ENCODE measurements at regions not wholly inside any gene's neighbourhood (a gene's known extent, or its start where the extent isn't known, plus 50 kb on each side); places are given as distances from the start of the nearest gene placed in this dataset.

- Histone ChIP-seq H3K27ac (ENCODE audit: insufficient read length, low read depth, low read length) (no peak overlapping the region), H2BK12ac (ENCODE audit: insufficient read length, low read depth, low read length) (no peak overlapping the region), H3K79me2 (ENCODE audit: insufficient read depth, low read length) (no peaks in the 10 kb centered on the region), H2AK5ac (ENCODE audit: insufficient read length, low read length) (no peak overlapping the region), H3K4me1 (ENCODE audit: insufficient read depth, low read length) (peaks cover 5% of the 10 kb centered on the region; the same call in 1 of the 2 replicates), H4K8ac (replicated peaks; ENCODE audit: insufficient read length, low read depth, low read length) (no peak overlapping the region), H3K27me3 (ENCODE audit: insufficient read depth, low read length) (no peaks in the 10 kb centered on the region), H3K4me2 (ENCODE audit: insufficient read depth, insufficient read length, low read length) (no peak overlapping the region), H3K18ac (ENCODE audit: insufficient read length, low read depth, low read length) (no peak overlapping the region), H2AFZ (ENCODE audit: low read length) (no peak overlapping the region), H3K23me2 (ENCODE audit: insufficient read length, low read depth, low read length, poor library complexity, severe bottlenecking) (no peaks in the 10 kb centered on the region), H2BK120ac (ENCODE audit: low read depth, low read length, poor library complexity, severe bottlenecking) (no peak overlapping the region), H3K9ac (ENCODE audit: extremely low read depth, insufficient read length, low read length) (no peak overlapping the region), H3T11ph (ENCODE audit: low read length) (no peak overlapping the region), H2BK5ac (ENCODE audit: insufficient read length, low read length) (no peak overlapping the region), H2BK15ac (ENCODE audit: low read depth, low read length) (no peak overlapping the region), H3K79me1 (ENCODE audit: insufficient read depth, low read depth, low read length, poor library complexity, severe bottlenecking) (no peaks in the 10 kb centered on the region), H3K4ac (ENCODE audit: low read depth, low read length) (no peak overlapping the region), H4K20me1 (ENCODE audit: control insufficient read depth, insufficient read depth, insufficient read length) (no peaks in the 10 kb centered on the region), H4K91ac (ENCODE audit: insufficient read length, low read depth, low read length) (no peak overlapping the region), H2BK20ac (ENCODE audit: low read depth, low read length, poor library complexity, severe bottlenecking) (no peak overlapping the region), H3K9me3 (ENCODE audit: control insufficient read depth, low read depth, low read length) (no peaks in the 10 kb centered on the region), H3K23ac (ENCODE audit: insufficient read length, low read depth, low read length) (no peak overlapping the region), H3K14ac (ENCODE audit: insufficient read depth, low read length) (no peak overlapping the region), H3K56ac (ENCODE audit: insufficient read length, low read depth, low read length) (no peak overlapping the region), H4K5ac (ENCODE audit: insufficient read length, low read depth, low read length) (no peak overlapping the region)
- no peak for DNase-seq
- TF ChIP-seq, protein P1, sequence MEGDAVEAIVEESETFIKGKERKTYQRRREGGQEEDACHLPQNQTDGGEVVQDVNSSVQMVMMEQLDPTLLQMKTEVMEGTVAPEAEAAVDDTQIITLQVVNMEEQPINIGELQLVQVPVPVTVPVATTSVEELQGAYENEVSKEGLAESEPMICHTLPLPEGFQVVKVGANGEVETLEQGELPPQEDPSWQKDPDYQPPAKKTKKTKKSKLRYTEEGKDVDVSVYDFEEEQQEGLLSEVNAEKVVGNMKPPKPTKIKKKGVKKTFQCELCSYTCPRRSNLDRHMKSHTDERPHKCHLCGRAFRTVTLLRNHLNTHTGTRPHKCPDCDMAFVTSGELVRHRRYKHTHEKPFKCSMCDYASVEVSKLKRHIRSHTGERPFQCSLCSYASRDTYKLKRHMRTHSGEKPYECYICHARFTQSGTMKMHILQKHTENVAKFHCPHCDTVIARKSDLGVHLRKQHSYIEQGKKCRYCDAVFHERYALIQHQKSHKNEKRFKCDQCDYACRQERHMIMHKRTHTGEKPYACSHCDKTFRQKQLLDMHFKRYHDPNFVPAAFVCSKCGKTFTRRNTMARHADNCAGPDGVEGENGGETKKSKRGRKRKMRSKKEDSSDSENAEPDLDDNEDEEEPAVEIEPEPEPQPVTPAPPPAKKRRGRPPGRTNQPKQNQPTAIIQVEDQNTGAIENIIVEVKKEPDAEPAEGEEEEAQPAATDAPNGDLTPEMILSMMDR (conservative IDR thresholded peaks at IDR 0.05): no peak
- Mint-ChIP-seq H3K4me3 (no peak overlapping the region), H3K27me3 (ENCODE audit: low read depth) (no peaks in the 10 kb centered on the region), H3K36me3 (ENCODE audit: insufficient read depth in 1 of 3, low read depth in 3 of 3) (peaks cover 0 to 4% (median 0%) of the 10 kb centered on the region in 3 experiments; a peak in 1 of 7 replicates), H3K4me1 (peaks cover 30% of the 10 kb centered on the region in 2 experiments), H3K9me3 (peaks cover 0 to 4% of the 10 kb centered on the region in 2 experiments; a peak in 1 of 5 replicates), H3K27ac (no peak overlapping the region)
- WGBS (ENCODE audit: extremely low coverage, insufficient read length, low lambda C conversion rate): no CpG with 5 or more reads among the region's 6 CpGs
Measured at GRCh38 chr12:14252697-14253096, 112.8 kb upstream of the ATF7IP start.
